Esophagus (tissue), 2 donors: ENCODE measurements at regions not wholly inside any gene's neighbourhood (a gene's known extent, or its start where the extent isn't known, plus 50 kb on each side); places are given as distances from the start of the nearest gene placed in this dataset.
"Not testable (repeated sequence)": the region's sequence is repeated elsewhere in the genome, so short reads cannot be mapped to it uniquely, and the experiment has no call there.

ENCODE experiments used
- H3K27ac ChIP-seq, 2 donors: one replicate each; pipeline ENCODE4 v1.5.1; 2013; ENCODE audit warnings: low read depth in 2 of 2, mild to moderate bottlenecking in 2 of 2, inconsistent platforms in 1 of 2, low read length in 1 of 2, moderate library complexity in 1 of 2
- H3K27me3 ChIP-seq, 2 donors: one replicate each; pipeline ENCODE4 v1.6.1; 2013; ENCODE audit warnings: low read length in 2 of 2, control low read depth in 1 of 2, mild to moderate bottlenecking in 1 of 2; ENCODE audit not compliant: insufficient read depth in 2 of 2, control insufficient read depth in 1 of 2
- H3K36me3 ChIP-seq, 2 donors: one replicate each; pipeline ENCODE4 v1.6.1; 2013; ENCODE audit warnings: low read length in 1 of 2; ENCODE audit not compliant: control insufficient read depth in 2 of 2, insufficient read depth in 2 of 2
- H3K4me1 ChIP-seq, 2 donors: one replicate each; pipeline ENCODE4 v1.6.1; 2013; ENCODE audit warnings: low read length in 1 of 2; ENCODE audit not compliant: control insufficient read depth in 2 of 2, insufficient read depth in 2 of 2
- H3K4me3 ChIP-seq, 2 donors: one replicate each; pipeline ENCODE4 v1.5.1; 2013; ENCODE audit warnings: low read length in 2 of 2, mild to moderate bottlenecking in 2 of 2, low read depth in 1 of 2, moderate library complexity in 1 of 2
- H3K9me3 ChIP-seq, 2 donors: one replicate each; pipeline ENCODE4 v1.6.1; 2013; ENCODE audit warnings: mild to moderate bottlenecking in 2 of 2, low read depth in 1 of 2, low read length in 1 of 2, moderate library complexity in 1 of 2; ENCODE audit not compliant: control insufficient read depth in 2 of 2, insufficient read depth in 1 of 2
- WGBS, 2 donors: extraction: QIAGEN DNeasy Blood & Tissue Kit; methylation state at CpG; one replicate each; pipeline ENCODE4 v1.1.7; 2013; 5-methylcytosine and 5-hydroxymethylcytosine counted together
- donor health status: healthy with polysubstance abuse.
- donor health status: Bipolar disorder and iron deficiency.

DNA sequence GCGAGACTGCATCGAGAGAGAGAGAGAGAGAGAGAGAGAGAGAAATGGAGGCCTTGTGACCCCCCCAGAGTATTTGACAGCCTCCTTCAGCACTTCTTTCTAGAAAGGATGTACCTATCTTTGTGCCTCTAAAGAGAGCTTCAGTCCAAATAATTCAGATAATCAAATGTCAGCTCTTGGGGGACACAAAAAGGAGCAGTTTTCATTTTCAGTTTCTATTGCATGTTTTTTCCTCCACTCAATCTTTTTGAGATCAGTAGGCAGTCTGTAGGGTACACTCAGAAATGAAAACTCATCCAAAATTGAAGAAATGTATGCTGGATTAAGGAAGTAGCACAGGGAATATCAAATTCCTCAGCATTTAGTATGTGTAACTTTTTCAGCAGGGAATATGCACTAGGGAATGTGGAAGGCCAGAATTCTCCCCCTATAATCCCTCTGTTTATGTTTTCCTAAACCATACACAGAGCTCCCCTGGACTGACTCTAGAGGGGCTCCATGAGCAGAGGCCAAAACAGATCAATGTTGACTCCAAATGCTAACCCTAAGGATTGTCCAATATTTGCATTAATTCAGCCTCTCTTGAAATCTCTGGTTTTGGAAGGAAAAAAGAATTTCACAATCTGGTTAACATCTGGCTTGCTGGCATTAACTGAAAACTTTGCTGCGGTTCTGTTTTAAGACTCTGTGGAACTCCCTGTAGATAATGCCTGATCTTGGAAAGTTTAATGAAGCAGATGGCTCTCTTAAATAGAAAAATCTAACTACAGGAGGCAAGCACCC is 250.1 kb downstream of the CEMIP2 start:
- H3K27me3 ChIP-seq: no peaks in the 10 kb centered on the region
- no peaks in the 10 kb centered on the region for H3K9me3 ChIP-seq
- no peak overlapping the region for H3K4me3 ChIP-seq
- WGBS, 2 donors: 74 to 83% methylated on average over 3 of the region's 3 CpGs
- no peak overlapping the region for H3K27ac ChIP-seq
- H3K4me1 ChIP-seq: no peaks in the 10 kb centered on the region
- no peaks in the 10 kb centered on the region for H3K36me3 ChIP-seq

DNA sequence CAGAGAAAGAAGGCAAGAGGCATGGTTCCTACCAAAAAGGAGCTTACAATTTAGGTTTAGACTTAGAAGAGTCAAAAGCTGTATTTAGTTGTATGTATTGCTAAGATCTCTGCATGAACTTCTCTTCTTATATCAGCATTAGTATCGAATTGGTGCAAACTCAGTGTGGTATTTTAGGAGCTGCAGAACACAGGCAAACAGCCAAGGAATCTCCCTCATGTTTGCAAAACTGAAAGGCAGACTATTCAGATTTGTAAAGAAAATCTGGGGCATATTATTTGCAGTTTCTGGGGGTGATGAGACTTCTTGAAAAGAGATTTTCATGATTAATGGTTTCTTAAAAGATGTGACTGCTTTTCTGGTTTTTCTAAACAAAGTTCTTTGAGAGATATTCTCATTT is 252.7 kb downstream of the CEMIP2 start:
- Histone ChIP-seq H3K27ac (no peak overlapping the region), H3K9me3 (no peaks in the 10 kb centered on the region), H3K27me3 (no peaks in the 10 kb centered on the region), H3K4me1 (no peaks in the 10 kb centered on the region), H3K36me3 (no peaks in the 10 kb centered on the region), H3K4me3 (no peak overlapping the region)
- WGBS, 2 donors: 16 to 41% methylated on average over 1 of the region's 1 CpG

DNA sequence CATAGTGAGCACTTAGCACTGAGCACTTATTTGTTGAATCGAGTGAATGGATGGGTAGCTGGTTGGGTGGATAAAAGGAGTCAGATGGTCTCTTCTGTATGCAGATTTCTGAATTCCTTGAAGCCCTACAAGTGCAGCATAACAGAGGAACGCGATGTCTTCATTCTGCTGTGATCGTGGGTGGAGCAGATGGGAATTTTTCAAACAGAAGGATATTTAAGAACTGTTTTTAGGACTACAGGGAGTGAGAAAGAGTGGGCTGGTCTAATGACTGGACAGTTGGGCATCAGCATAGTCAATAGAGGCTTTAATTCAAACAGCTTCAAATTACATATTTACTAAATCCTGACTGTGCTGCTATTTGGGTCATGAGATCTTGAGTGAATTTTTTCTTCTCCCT is 253.2 kb downstream of the CEMIP2 start:
- Histone ChIP-seq H3K9me3 (no peaks in the 10 kb centered on the region), H3K27ac (no peak overlapping the region), H3K4me3 (no peak overlapping the region), H3K27me3 (no peaks in the 10 kb centered on the region), H3K36me3 (no peaks in the 10 kb centered on the region), H3K4me1 (no peaks in the 10 kb centered on the region)
- 54 to 65% methylated on average over 4 of the region's 4 CpGs for WGBS, 2 donors

DNA sequence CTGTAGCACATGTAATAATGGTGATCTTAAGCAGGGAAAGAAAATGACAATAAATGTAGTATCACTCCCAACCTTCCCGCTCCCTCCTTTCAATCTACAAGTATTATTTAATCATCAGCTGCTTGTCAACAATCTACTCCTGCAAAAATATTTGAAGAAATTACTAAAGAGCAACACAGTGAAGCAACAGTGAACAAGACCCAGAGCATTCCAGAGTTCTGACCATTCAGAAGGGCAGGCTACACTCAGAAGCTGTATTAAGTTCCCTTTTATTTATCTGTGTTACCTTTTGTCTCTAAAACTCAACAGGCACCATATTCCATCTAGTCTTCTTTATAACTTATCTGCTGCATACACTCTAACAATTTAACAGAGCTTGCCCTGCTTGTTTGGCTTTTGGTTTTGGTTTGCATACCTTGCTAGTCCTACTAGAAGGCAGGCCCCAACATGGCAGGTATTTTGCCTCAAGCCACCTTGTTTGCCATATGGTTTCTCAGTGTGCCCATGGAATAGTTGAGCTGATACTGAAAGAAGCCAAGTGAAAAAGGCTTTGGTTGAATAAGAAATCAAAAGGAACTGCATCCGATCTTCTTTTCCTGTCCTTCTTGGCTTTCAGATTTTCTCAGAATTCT is 253.9 kb downstream of the CEMIP2 start:
- no peak overlapping the region for H3K4me3 ChIP-seq
- no peaks in the 10 kb centered on the region for H3K36me3 ChIP-seq
- no peaks in the 10 kb centered on the region for H3K27me3 ChIP-seq
- WGBS, 2 donors: 53 to 65% methylated on average over 2 of the region's 2 CpGs
- H3K27ac ChIP-seq: no peak overlapping the region
- H3K9me3 ChIP-seq: no peaks in the 10 kb centered on the region
- H3K4me1 ChIP-seq: no peaks in the 10 kb centered on the region

DNA sequence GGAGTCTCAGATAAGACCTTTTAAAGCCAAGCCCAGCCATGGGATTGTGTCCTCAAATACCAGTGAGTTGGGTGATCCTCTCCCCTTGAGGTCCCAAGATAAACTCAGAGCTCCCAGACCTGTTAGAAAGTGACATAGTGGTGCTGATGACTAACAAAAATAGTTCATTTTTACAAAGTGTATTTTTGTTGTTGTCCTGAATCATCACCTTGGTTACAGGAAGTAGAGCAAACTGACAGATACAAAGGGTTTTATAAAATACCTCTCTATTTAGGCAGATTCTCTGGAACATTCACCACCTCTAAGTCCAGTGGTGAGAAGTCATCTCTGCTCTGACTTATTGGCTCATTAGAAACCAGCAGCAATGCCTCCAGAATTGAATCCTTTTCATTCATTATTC is 259.3 kb downstream of the CEMIP2 start:
- Histone ChIP-seq H3K36me3 (no peaks in the 10 kb centered on the region), H3K9me3 (no peaks in the 10 kb centered on the region), H3K27me3 (no peaks in the 10 kb centered on the region), H3K4me3 (no peak overlapping the region), H3K4me1 (no peaks in the 10 kb centered on the region), H3K27ac (no peak overlapping the region)

DNA sequence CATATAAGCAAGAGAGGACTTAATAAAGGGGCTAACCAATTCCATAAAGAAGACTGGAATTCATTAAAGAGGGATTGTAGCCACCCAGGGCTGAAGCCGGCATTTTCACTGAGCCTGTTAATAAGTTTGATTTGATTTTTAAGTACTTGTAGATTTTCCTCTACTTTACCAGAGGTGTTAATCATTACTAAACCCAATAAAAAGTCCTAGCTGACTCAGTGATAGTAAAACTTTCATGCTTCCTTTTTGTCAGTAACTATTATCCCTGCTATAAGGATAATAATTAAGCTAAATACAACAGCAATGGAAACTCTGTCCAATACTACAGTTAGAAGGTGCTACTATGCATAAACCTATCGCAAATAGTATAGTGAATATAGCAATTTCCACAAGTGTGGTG is 260.2 kb downstream of the CEMIP2 start:
- H3K27ac ChIP-seq, H3K9me3 ChIP-seq, H3K4me1 ChIP-seq, H3K4me3 ChIP-seq, H3K27me3 ChIP-seq, H3K36me3 ChIP-seq: not testable (repeated sequence)
- 76 to 96% methylated on average over 2 of the region's 2 CpGs for WGBS, 2 donors

DNA sequence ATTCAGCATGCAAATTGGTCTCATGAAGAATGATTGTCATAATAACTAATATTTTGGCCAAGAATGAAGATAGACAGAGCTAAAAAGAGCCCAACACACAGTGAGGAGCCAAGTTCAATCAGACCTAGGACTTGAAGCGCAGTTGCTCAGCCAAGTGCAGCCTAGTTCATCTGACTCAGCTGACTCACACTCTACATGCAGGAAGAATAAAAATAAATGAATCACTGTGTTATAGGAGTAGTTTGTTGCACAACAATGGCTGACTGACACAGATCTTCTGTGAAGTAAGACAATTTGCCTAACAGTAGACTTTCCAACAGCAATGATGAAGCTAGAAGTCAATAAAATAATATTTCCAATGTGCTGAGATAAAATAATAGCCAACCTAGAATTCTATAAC is 261.5 kb downstream of the CEMIP2 start:
- Histone ChIP-seq H3K9me3 (no peaks in the 10 kb centered on the region), H3K27me3 (no peaks in the 10 kb centered on the region), H3K4me1 (no peaks in the 10 kb centered on the region), H3K36me3 (no peaks in the 10 kb centered on the region), H3K4me3 (no peak overlapping the region), H3K27ac (no peak overlapping the region)
- WGBS, 2 donors: 62 to 64% methylated on average over 1 of the region's 1 CpG

DNA sequence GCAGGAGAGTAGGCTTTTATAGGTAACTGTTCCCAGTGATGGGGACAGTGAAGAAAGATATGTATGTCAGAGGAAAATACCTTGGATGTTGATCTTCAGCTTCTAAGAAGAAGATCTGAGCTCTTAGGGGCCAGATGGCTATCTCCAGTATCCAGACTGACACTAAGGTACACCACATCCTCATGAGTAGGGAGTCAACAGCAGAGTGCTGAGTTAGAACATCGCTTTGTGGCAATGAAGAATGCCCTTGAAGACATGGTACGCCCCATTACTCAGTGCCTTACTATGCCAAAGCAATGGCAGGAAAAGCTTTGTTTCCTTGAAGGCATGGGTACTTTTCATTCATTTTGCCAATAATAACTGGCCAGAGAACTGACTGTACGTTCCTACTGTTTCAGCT is 263.7 kb downstream of the CEMIP2 start:
- no peaks in the 10 kb centered on the region for H3K36me3 ChIP-seq
- H3K9me3 ChIP-seq: no peaks in the 10 kb centered on the region
- no peak overlapping the region for H3K27ac ChIP-seq
- 78 to 81% methylated on average over 3 of the region's 3 CpGs for WGBS, 2 donors
- no peak overlapping the region for H3K4me3 ChIP-seq
- no peaks in the 10 kb centered on the region for H3K4me1 ChIP-seq
- H3K27me3 ChIP-seq: no peaks in the 10 kb centered on the region

DNA sequence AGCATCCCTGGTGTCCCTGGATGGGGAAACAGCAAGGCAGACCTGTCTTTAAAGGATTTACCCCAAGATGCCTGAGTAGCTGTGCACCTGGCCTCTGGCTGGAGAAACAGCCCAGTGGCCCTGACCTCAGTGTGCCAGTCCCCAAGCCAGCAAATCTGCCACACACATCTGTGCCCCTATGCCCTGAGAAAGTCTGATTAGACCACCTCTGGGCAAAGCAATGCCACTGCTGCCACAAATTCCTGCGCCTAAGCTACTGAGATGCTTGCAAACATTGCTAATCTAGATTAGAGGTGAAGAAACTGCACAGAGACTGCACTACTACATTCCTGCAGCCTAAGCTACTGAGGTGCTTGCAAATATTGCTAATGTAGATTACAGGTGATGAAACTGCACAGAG is 269.6 kb downstream of the CEMIP2 start:
- H3K4me1 ChIP-seq: no peaks in the 10 kb centered on the region
- peaks cover 0 to 6% of the 10 kb centered on the region in 2 donors for H3K9me3 ChIP-seq
- no peak overlapping the region for H3K4me3 ChIP-seq
- no peak overlapping the region for H3K27ac ChIP-seq
- H3K36me3 ChIP-seq: no peaks in the 10 kb centered on the region
- 87 to 93% methylated on average over 1 of the region's 1 CpG for WGBS, 2 donors
- no peaks in the 10 kb centered on the region for H3K27me3 ChIP-seq

DNA sequence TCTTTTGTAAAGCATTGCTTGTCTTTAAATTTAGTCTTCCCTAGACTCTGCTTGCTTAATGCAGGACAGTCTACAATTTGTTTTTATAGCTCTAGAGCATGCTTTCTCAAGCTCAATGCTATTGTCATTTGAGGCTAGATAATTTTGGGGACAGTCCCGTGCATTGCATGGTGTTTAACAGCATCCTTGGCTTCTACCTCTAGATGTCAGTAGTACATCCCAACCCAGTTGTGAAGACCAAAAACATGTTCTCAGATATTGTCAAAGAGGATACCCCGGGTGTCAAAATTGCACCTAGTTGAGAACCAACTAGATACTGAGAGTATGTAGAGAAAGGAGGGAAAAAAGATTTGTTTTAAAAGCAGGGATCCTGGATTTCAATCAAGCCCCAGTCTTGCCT is 277.5 kb downstream of the CEMIP2 start:
- Histone ChIP-seq H3K4me1 (no peaks in the 10 kb centered on the region), H3K9me3 (no peaks in the 10 kb centered on the region), H3K27me3 (no peaks in the 10 kb centered on the region), H3K36me3 (no peaks in the 10 kb centered on the region), H3K4me3 (no peak overlapping the region), H3K27ac (no peak overlapping the region)
- WGBS, 2 donors: 30 to 31% methylated on average over 2 of the region's 2 CpGs
